ENCODE measurements at regions not wholly inside any gene's neighbourhood (a gene's known extent, or its start where the extent isn't known, plus 50 kb on each side); places are given as distances from the start of the nearest gene placed in this dataset.

GRCh38 chr10:81426722-81427121 is 448.3 kb upstream of the NRG3 start:
- H3K4me3 ChIP-seq (ENCODE audit: extremely low read depth in 1 of 4, insufficient read depth in 2 of 4, low read depth in 3 of 4, low read length in 4 of 4): no peak overlapping the region
- no peak overlapping the region for H2BK20ac ChIP-seq (ENCODE audit: low read length)
- H2BK15ac ChIP-seq (ENCODE audit: low read length): no peak overlapping the region
- H2AFZ ChIP-seq (ENCODE audit: low read length): no peak overlapping the region
- H3K4me2 ChIP-seq (ENCODE audit: insufficient read depth in 1 of 2, low read depth in 2 of 2, low read length in 2 of 2): no peak overlapping the region
- no peak overlapping the region for H4K5ac ChIP-seq (ENCODE audit: insufficient read length, low read depth, low read length)
- H3K36me3 ChIP-seq (ENCODE audit: control insufficient read depth in 2 of 4, insufficient read depth in 4 of 4, low read length in 3 of 4): no peaks in the 10 kb centered on the region
- no peak for FAIRE-seq
- no peaks in the 10 kb centered on the region for H3K4me1 ChIP-seq (replicated peaks in 1 of 4; ENCODE audit: control insufficient read depth in 3 of 4, insufficient read depth in 4 of 4, low read length in 3 of 4)
- ChIA-PET POLR2A (ENCODE audit: partially characterized antibody) (no interaction called here), CTCF (ENCODE audit: partially characterized antibody) (no interaction called here)
- H3K9me3 ChIP-seq (ENCODE audit: insufficient read depth in 2 of 2, low read depth in 1 of 2, low read length in 1 of 2): no peaks in the 10 kb centered on the region
- no peak overlapping the region for H2AK5ac ChIP-seq (ENCODE audit: low read depth, low read length)
- no peak for DNase-seq (ENCODE audit: low read depth in 1 of 2, low spot score in 2 of 2)
- H3K56ac ChIP-seq (replicated peaks; ENCODE audit: insufficient read length, low read depth, low read length): no peak overlapping the region
- no peaks in the 10 kb centered on the region for H3K79me1 ChIP-seq (ENCODE audit: low read depth, low read length)
- H4K91ac ChIP-seq (replicated peaks; ENCODE audit: insufficient read length, low read length): no peak overlapping the region
- no peak overlapping the region for H2BK5ac ChIP-seq (ENCODE audit: low read depth, low read length)
- H3K9ac ChIP-seq (replicated peaks in 1 of 4; ENCODE audit: extremely low read depth in 1 of 4, low read depth in 3 of 4, low read length in 3 of 4): no peak overlapping the region
- no peak overlapping the region for H3K4ac ChIP-seq (replicated peaks; ENCODE audit: insufficient read length, low read depth, low read length)
- H3K23ac ChIP-seq (ENCODE audit: insufficient read length): no peak overlapping the region
- no peak overlapping the region for H4K8ac ChIP-seq (ENCODE audit: extremely low read depth, insufficient read depth, low read length)
- no peak overlapping the region for H3K18ac ChIP-seq (ENCODE audit: extremely low read depth, low read length)
- no peak overlapping the region for H2BK120ac ChIP-seq (replicated peaks; ENCODE audit: low read depth, low read length)
- TF ChIP-seq SAP30 (IDR thresholded peaks at IDR 0.05; ENCODE audit: insufficient read depth, insufficient replicate concordance, low read length) (no peak), SIRT6 (IDR thresholded peaks at IDR 0.05; ENCODE audit: low read length) (no peak), KDM4A (IDR thresholded peaks at IDR 0.05; ENCODE audit: low read depth, low read length, severe bottlenecking) (no peak), TBP (IDR thresholded peaks at IDR 0.05; ENCODE audit: low read depth, low read length) (no peak), PHF8 (conservative IDR thresholded peaks at IDR 0.05; ENCODE audit: low read depth, low read length) (no peak), POLR2AphosphoS5 (IDR thresholded peaks at IDR 0.05; ENCODE audit: low read depth, low read length) (no peak), SUZ12 (IDR thresholded peaks at IDR 0.05; ENCODE audit: low read length) (no peak), KDM1A (IDR thresholded peaks at IDR 0.05; ENCODE audit: borderline replicate concordance, low read length) (no peak), GABPA (IDR thresholded peaks at IDR 0.05; ENCODE audit: borderline replicate concordance, insufficient read depth, low read length) (no peak), HDAC2 (IDR thresholded peaks at IDR 0.05; ENCODE audit: borderline replicate concordance in 1 of 2, low read depth in 2 of 2, low read length in 2 of 2) (no peak), POU5F1 (IDR thresholded peaks at IDR 0.05; ENCODE audit: low read depth, low read length) (no peak), RAD21 (IDR thresholded peaks at IDR 0.05 in 1 of 2, conservative IDR thresholded peaks at IDR 0.05 in 1 of 2; ENCODE audit: low read depth in 2 of 2, low read length in 2 of 2) (no peak), SIN3A (conservative IDR thresholded peaks at IDR 0.05 in 1 of 2, IDR thresholded peaks at IDR 0.05 in 1 of 2; ENCODE audit: low read depth in 1 of 2, low read length in 2 of 2) (no peak)
- H4K20me1 ChIP-seq (replicated peaks in 1 of 2; ENCODE audit: control insufficient read depth in 1 of 2, insufficient read depth in 2 of 2, low read length in 2 of 2): no peaks in the 10 kb centered on the region
- H2BK12ac ChIP-seq (ENCODE audit: low read depth, low read length): no peak overlapping the region
- H3K27ac ChIP-seq (ENCODE audit: low read depth, low read length): no peak overlapping the region
- H3K23me2 ChIP-seq (ENCODE audit: low read depth, low read length): no peaks in the 10 kb centered on the region
- no peaks in the 10 kb centered on the region for H3K27me3 ChIP-seq (replicated peaks in 1 of 4; ENCODE audit: control insufficient read depth in 3 of 4, extremely low read depth in 1 of 4, insufficient read depth in 3 of 4, low read length in 3 of 4)
- H3K14ac ChIP-seq (ENCODE audit: insufficient read length): no peak overlapping the region
- H3K79me2 ChIP-seq (ENCODE audit: control insufficient read depth in 1 of 2, insufficient read depth in 2 of 2, low read length in 2 of 2): no peaks in the 10 kb centered on the region
